Breast epithelium (tissue), 4 donors: ENCODE measurements at regions not wholly inside any gene's neighbourhood (a gene's known extent, or its start where the extent isn't known, plus 50 kb on each side); places are given as distances from the start of the nearest gene placed in this dataset.

ENCODE experiments used
- DNase-seq, 2 donors: peaks; one replicate each; pipeline ENCODE4 v3.0.0-alpha.2; 2019; ENCODE audit warnings: low spot score in 2 of 2
- H3K27ac ChIP-seq, 2 donors: fragments of 200-600 bp; sonication (generic) in 1 of 2; one replicate each; pipeline ENCODE4 v1.5.1; 2016 to 2019; ENCODE audit warnings: mild to moderate bottlenecking in 1 of 2
- H3K27me3 ChIP-seq, 2 donors: fragments of 200-600 bp; sonication (generic) in 1 of 2; one replicate each; pipeline versions ENCODE4 v1.5.1 to v1.6.0; 2017 to 2019; ENCODE audit warnings: control low read depth in 1 of 2, mild to moderate bottlenecking in 1 of 2
- H3K36me3 ChIP-seq: fragments of 200-600 bp; one replicate; pipeline ENCODE4 v1.5.1; 2019
- H3K4me1 ChIP-seq, 2 donors: fragments of 200-600 bp; sonication (generic); one replicate each; pipeline ENCODE4 v1.5.1; 2016 to 2019; ENCODE audit warnings: control low read depth in 1 of 2
- H3K4me3 ChIP-seq, 3 donors: fragments of 200-600 bp; sonication (generic); 1 replicate in 2 of 3; 2 replicates in 1 of 3; pipeline ENCODE4 v1.5.1; 2016 to 2019; ENCODE audit warnings: mild to moderate bottlenecking in 3 of 3, moderate library complexity in 2 of 3
- H3K9me3 ChIP-seq, 2 donors: fragments of 200-600 bp; sonication (generic) in 1 of 2; one replicate each; pipeline ENCODE4 v1.5.1; 2016 to 2019; ENCODE audit warnings: control low read depth in 1 of 2
- CTCF ChIP-seq, 3 donors: fragments of 450-650 bp; IDR thresholded peaks; one replicate each; pipeline ENCODE4 v1.5.1; 2016 to 2017; ENCODE audit warnings: antibody characterized with exemption in 3 of 3, mild to moderate bottlenecking in 3 of 3, moderate library complexity in 3 of 3
- POLR2A ChIP-seq: fragments of 450-650 bp; IDR thresholded peaks from one replicate; pipeline ENCODE4 v1.6.1; 2016; ENCODE audit warnings: antibody characterized with exemption, mild to moderate bottlenecking, moderate library complexity
- POLR2AphosphoS5 ChIP-seq, 3 donors: sonication (generic); formaldehyde crosslinking; IDR thresholded peaks; one replicate each; pipeline ENCODE4 v1.6.1; 2017; ENCODE audit warnings: antibody characterized with exemption in 3 of 3
- intact Hi-C: fragments of 100-400 bp; cut with DNase I; formaldehyde crosslinking; loops from one replicate; pipeline ENCODE4 v1.15.1; 2023; ENCODE audit warnings: low total_unique reads

GRCh38 chr6:27755768-27756167 lies 156.4 kb downstream of the OR2B2 start:
- Histone ChIP-seq H3K27ac (no peak overlapping the region), H3K4me3 (no peak overlapping the region), H3K36me3 (no peaks in the 10 kb centered on the region), H3K27me3 (no peaks in the 10 kb centered on the region), H3K9me3 (no peaks in the 10 kb centered on the region), H3K4me1 (no peaks in the 10 kb centered on the region)
- intact Hi-C loops = no loop called here
- TF ChIP-seq POLR2AphosphoS5 (IDR thresholded peaks at IDR 0.05) (no peak), CTCF (IDR thresholded peaks at IDR 0.05) (no peak), POLR2A (no peak)
- no peak for DNase-seq

- Histone ChIP-seq H3K9me3 (no peaks in the 10 kb centered on the region), H3K27ac (peak overlapping the region in 1 of 2 donors; percentile 42), H3K4me1 (no peaks in the 10 kb centered on the region), H3K4me3 (peak overlapping the region; percentile 14 to 83 (median 76)), H3K36me3 (no peaks in the 10 kb centered on the region), H3K27me3 (no peaks in the 10 kb centered on the region)
- intact Hi-C loops = no loop called here
- DNase-seq = no peak
- TF ChIP-seq POLR2AphosphoS5 (IDR thresholded peaks at IDR 0.05) = no peak
- no peak for TF ChIP-seq POLR2A
- TF ChIP-seq CTCF (IDR thresholded peaks at IDR 0.05) = no peak
Observed at GRCh38 chr6:27754408-27754782, 157.8 kb downstream of the OR2B2 start.

GRCh38 chr6:27753668-27754407 lies 158.4 kb downstream of the OR2B2 start:
- peak overlapping the region; percentile 21 to 88 for H3K27ac ChIP-seq

GRCh38 chr6:27752038-27752885 lies 159.9 kb downstream of the OR2B2 start:
- Histone ChIP-seq H3K4me1 (no peaks in the 10 kb centered on the region), H3K4me3 (peak overlapping the region; percentile 56 to 83 (median 76)), H3K9me3 (no peaks in the 10 kb centered on the region), H3K27me3 (no peaks in the 10 kb centered on the region), H3K36me3 (no peaks in the 10 kb centered on the region), H3K27ac (peak overlapping the region; percentile 84 to 88)
- no peak for TF ChIP-seq POLR2A
- peak; percentile 66 to 77 (median 74) for TF ChIP-seq CTCF (IDR thresholded peaks at IDR 0.05)
- TF ChIP-seq POLR2AphosphoS5 (IDR thresholded peaks at IDR 0.05) = no peak
- intact Hi-C loops = no loop called here
- peak in 1 of 2 donors; percentile 38 for DNase-seq

More at GRCh38 chr6:27753668-27754407, 158.4 kb downstream of the OR2B2 start:
- peak in 1 of 2 donors; percentile 34 for DNase-seq
- intact Hi-C loops = no loop called here
- no peak for TF ChIP-seq POLR2A
- no peak for TF ChIP-seq POLR2AphosphoS5 (IDR thresholded peaks at IDR 0.05)
- TF ChIP-seq CTCF (IDR thresholded peaks at IDR 0.05) = no peak
- Histone ChIP-seq H3K36me3 (no peaks in the 10 kb centered on the region), H3K9me3 (no peaks in the 10 kb centered on the region), H3K4me1 (no peaks in the 10 kb centered on the region), H3K27me3 (no peaks in the 10 kb centered on the region), H3K4me3 (peak overlapping the region; percentile 56 to 83 (median 76))

DNA sequence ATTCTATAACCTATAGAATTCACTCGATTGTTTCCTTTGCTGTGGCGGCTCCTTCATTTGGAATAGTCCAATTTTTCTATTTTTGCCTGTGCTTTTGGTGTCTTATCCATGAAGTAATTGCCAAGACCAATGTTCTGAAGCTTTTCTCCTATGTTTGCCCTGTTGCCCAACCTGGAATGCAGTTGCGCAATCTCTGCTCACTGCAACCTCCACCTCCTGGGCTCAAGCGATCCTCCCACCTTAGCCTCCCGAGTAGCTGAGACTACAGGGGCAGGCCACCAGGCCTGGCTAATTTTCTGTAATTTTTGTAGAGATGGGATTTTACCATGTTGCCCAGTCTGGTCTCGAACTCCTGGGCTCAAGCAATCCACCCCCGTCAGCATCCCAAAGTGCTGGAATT lies 163.5 kb downstream of the OR2B2 start:
- H3K27me3 ChIP-seq = peaks cover 0 to 6% of the 10 kb centered on the region in 2 donors
- no peak overlapping the region for H3K27ac ChIP-seq
- DNase-seq = no peak
- H3K4me1 ChIP-seq = no peaks in the 10 kb centered on the region
- no peak overlapping the region for H3K4me3 ChIP-seq
- no peaks in the 10 kb centered on the region for H3K9me3 ChIP-seq
- intact Hi-C loops = loop anchor here (5.0 kb wide), 1 partner anchor 1151 kb away; the partner anchor contains the start of gene ABT1
- no peaks in the 10 kb centered on the region for H3K36me3 ChIP-seq
- TF ChIP-seq POLR2A (no peak), POLR2AphosphoS5 (IDR thresholded peaks at IDR 0.05) (no peak), CTCF (IDR thresholded peaks at IDR 0.05) (no peak)
